H9 (cell line): ENCODE measurements at regions not wholly inside any gene's neighbourhood (a gene's known extent, or its start where the extent isn't known, plus 50 kb on each side); places are given as distances from the start of the nearest gene placed in this dataset.

Experiments
- DNase-seq: peaks from one replicate; pipeline ENCODE4 v3.0.0-alpha.2; 2017
- H2AFZ ChIP-seq: one replicate; pipeline ENCODE4 v1.6.1; 2013; ENCODE audit warnings: mild to moderate bottlenecking, low read length, control low read depth, moderate library complexity
- H2AK5ac ChIP-seq: 2 replicates; pipeline ENCODE4 v1.6.1; 2013; ENCODE audit warnings: low read length, control low read depth, mixed read lengths; ENCODE audit not compliant: insufficient read length
- H2BK120ac ChIP-seq: one replicate; pipeline ENCODE4 v1.6.1; 2013; ENCODE audit warnings: low read depth, mild to moderate bottlenecking, low read length, control low read depth, inconsistent platforms; ENCODE audit not compliant: poor library complexity, severe bottlenecking
- H2BK12ac ChIP-seq: 2 replicates; pipeline ENCODE4 v1.6.1; 2013; ENCODE audit warnings: low read length, control low read depth, mixed read lengths, low read depth; ENCODE audit not compliant: insufficient read length
- H2BK15ac ChIP-seq: 2 replicates; pipeline ENCODE4 v1.6.1; 2013; ENCODE audit warnings: low read depth, low read length, control low read depth
- H2BK20ac ChIP-seq: one replicate; pipeline ENCODE4 v1.6.1; 2013; ENCODE audit warnings: low read depth, mild to moderate bottlenecking, low read length, control low read depth, inconsistent platforms; ENCODE audit not compliant: poor library complexity, severe bottlenecking
- H2BK5ac ChIP-seq: 2 replicates; pipeline ENCODE4 v1.6.1; 2013; ENCODE audit warnings: low read length, control low read depth, mixed read lengths; ENCODE audit not compliant: insufficient read length
- H3K14ac ChIP-seq: 2 replicates; pipeline ENCODE4 v1.6.1; 2013; ENCODE audit warnings: low read length, control low read depth; ENCODE audit not compliant: insufficient read depth
- H3K18ac ChIP-seq: 2 replicates; pipeline ENCODE4 v1.6.1; 2013; ENCODE audit warnings: low read depth, mild to moderate bottlenecking, mixed read lengths, low read length, control low read depth; ENCODE audit not compliant: insufficient read length
- H3K23ac ChIP-seq: 2 replicates; pipeline ENCODE4 v1.6.1; 2013; ENCODE audit warnings: low read length, control low read depth, mixed read lengths, low read depth; ENCODE audit not compliant: insufficient read length
- H3K23me2 ChIP-seq: 2 replicates; pipeline ENCODE4 v1.6.1; 2013; ENCODE audit warnings: low read depth, mild to moderate bottlenecking, mixed read lengths, low read length, control low read depth; ENCODE audit not compliant: insufficient read length, poor library complexity, severe bottlenecking
- H3K27ac ChIP-seq: 2 replicates; pipeline ENCODE4 v1.5.1; 2013; ENCODE audit warnings: low read length, control low read depth, mixed read lengths, low read depth; ENCODE audit not compliant: insufficient read length
- H3K27me3 ChIP-seq: 2 replicates; pipeline ENCODE4 v1.6.1; 2013; ENCODE audit warnings: low read length, control low read depth, inconsistent platforms; ENCODE audit not compliant: insufficient read depth
- H3K4ac ChIP-seq: 2 replicates; pipeline ENCODE4 v1.6.1; 2013; ENCODE audit warnings: low read depth, mild to moderate bottlenecking, control low read depth, inconsistent platforms, low read length, moderate library complexity
- H3K4me1 ChIP-seq: 2 replicates; pipeline ENCODE4 v1.6.1; 2013; ENCODE audit warnings: low read length, control low read depth, inconsistent platforms; ENCODE audit not compliant: insufficient read depth
- H3K4me2 ChIP-seq: 2 replicates; pipeline ENCODE4 v1.6.1; 2013; ENCODE audit warnings: low read length, control low read depth, mixed read lengths; ENCODE audit not compliant: insufficient read length, insufficient read depth
- H3K56ac ChIP-seq: 2 replicates; pipeline ENCODE4 v1.6.1; 2013; ENCODE audit warnings: low read depth, mild to moderate bottlenecking, mixed read lengths, low read length, control low read depth; ENCODE audit not compliant: insufficient read length
- H3K79me1 ChIP-seq: 2 replicates; pipeline ENCODE4 v1.6.1; 2013; ENCODE audit warnings: low read depth, mild to moderate bottlenecking, moderate library complexity, low read length, control low read depth, inconsistent platforms; ENCODE audit not compliant: insufficient read depth, poor library complexity, severe bottlenecking
- H3K79me2 ChIP-seq: 2 replicates; pipeline ENCODE4 v1.6.1; 2013; ENCODE audit warnings: low read length, control low read depth, inconsistent platforms; ENCODE audit not compliant: insufficient read depth
- H3K9ac ChIP-seq: 2 replicates; pipeline ENCODE4 v1.6.1; 2013; ENCODE audit warnings: low read length, control low read depth, mixed read lengths; ENCODE audit not compliant: insufficient read length; ENCODE audit errors: extremely low read depth
- H3K9me3 ChIP-seq: one replicate; pipeline ENCODE4 v1.6.1; 2013; ENCODE audit warnings: low read depth, low read length, inconsistent platforms; ENCODE audit not compliant: control insufficient read depth
- H3T11ph ChIP-seq: one replicate; pipeline ENCODE4 v1.6.1; 2013; ENCODE audit warnings: mild to moderate bottlenecking, low read length, control low read depth, inconsistent platforms
- H4K20me1 ChIP-seq: one replicate; pipeline ENCODE4 v1.6.1; 2013; ENCODE audit not compliant: control insufficient read depth, insufficient read length, insufficient read depth
- H4K5ac ChIP-seq: 2 replicates; pipeline ENCODE4 v1.6.1; 2013; ENCODE audit warnings: low read depth, mild to moderate bottlenecking, mixed read lengths, low read length, control low read depth; ENCODE audit not compliant: insufficient read length
- H4K8ac ChIP-seq: replicated peaks from 2 replicates; pipeline ENCODE4 v1.6.1; 2013; ENCODE audit warnings: low read length, control low read depth, mixed read lengths, low read depth; ENCODE audit not compliant: insufficient read length
- H4K91ac ChIP-seq: 2 replicates; pipeline ENCODE4 v1.6.1; 2013; ENCODE audit warnings: low read depth, mild to moderate bottlenecking, moderate library complexity, mixed read lengths, low read length, control low read depth; ENCODE audit not compliant: insufficient read length
- H3K27ac Mint-ChIP-seq, 3 experiments: 2 replicates in 2 of 3; 3 replicates in 1 of 3; pipeline ENCODE4 v1.8.0; 2020 to 2021; ENCODE audit warnings: mixed read lengths in 3 of 3, mild to moderate bottlenecking in 1 of 3, moderate library complexity in 1 of 3
- H3K27me3 Mint-ChIP-seq: 2 replicates; pipeline ENCODE4 v1.8.0; 2021; ENCODE audit warnings: low read depth, mild to moderate bottlenecking, moderate library complexity, mixed read lengths
- H3K36me3 Mint-ChIP-seq, 3 experiments: 2 replicates in 2 of 3; 3 replicates in 1 of 3; pipeline ENCODE4 v1.8.0; 2020 to 2021; ENCODE audit warnings: low read depth in 3 of 3, mixed read lengths in 3 of 3; ENCODE audit not compliant: insufficient read depth in 1 of 3
- H3K4me1 Mint-ChIP-seq, 2 experiments: 2 replicates each; pipeline ENCODE4 v1.8.0; 2020; ENCODE audit warnings: mixed read lengths in 2 of 2
- H3K4me3 Mint-ChIP-seq, 2 experiments: 2 replicates in 1 of 2; 3 replicates in 1 of 2; pipeline ENCODE4 v1.8.0; 2020 to 2021; ENCODE audit warnings: mild to moderate bottlenecking in 2 of 2, mixed read lengths in 2 of 2, moderate library complexity in 1 of 2
- H3K9me3 Mint-ChIP-seq, 2 experiments: 2 replicates in 1 of 2; 3 replicates in 1 of 2; pipeline ENCODE4 v1.8.0; 2020; ENCODE audit warnings: mild to moderate bottlenecking in 2 of 2, mixed read lengths in 2 of 2, moderate library complexity in 1 of 2
- WGBS: extraction: QIAGEN DNeasy Blood & Tissue Kit; methylation state at CpG from one replicate; pipeline ENCODE4 v1.1.7; 2013; ENCODE audit warnings: missing lambda C conversion rate, low lambda C conversion rate, mixed read lengths; ENCODE audit not compliant: insufficient read length; ENCODE audit errors: extremely low coverage; 5-methylcytosine and 5-hydroxymethylcytosine counted together
- TF ChIP-seq, protein P1 (sequence below): fragments of 200-600 bp; sonication (generic); conservative IDR thresholded peaks from 3 replicates; pipeline ENCODE4 v1.8.0; 2021; ENCODE audit warnings: antibody characterized with exemption, mild to moderate bottlenecking

DNA sequence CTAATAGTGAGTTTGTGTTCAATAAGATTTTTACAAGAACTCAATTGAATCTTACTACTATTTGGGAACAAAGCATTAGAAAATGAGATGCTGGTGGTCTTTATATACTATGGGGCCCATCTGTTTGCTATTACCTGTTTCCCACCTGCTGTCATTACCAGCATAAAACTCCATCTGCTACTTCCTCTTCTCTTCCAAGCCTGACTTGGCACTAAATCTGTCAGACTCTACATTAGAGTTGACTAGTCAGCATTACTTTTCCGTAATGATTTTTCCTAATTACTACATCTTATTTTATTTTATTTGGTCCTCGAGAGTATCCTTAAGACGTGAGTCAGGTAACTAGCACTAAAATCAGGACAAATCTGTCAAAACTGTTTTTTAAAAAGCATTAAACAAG is 68.1 kb upstream of the KRR1 start:
- Histone ChIP-seq H3K9ac (no peak overlapping the region), H3K23ac (no peak overlapping the region), H2AFZ (no peak overlapping the region), H2BK15ac (no peak overlapping the region), H4K91ac (no peak overlapping the region), H3K27ac (no peak overlapping the region), H3K79me2 (no peaks in the 10 kb centered on the region), H3K9me3 (no peaks in the 10 kb centered on the region), H2BK120ac (no peak overlapping the region), H3K56ac (no peak overlapping the region), H3K4me1 (no peaks in the 10 kb centered on the region), H4K8ac (no peak overlapping the region), H3K23me2 (no peaks in the 10 kb centered on the region), H3K79me1 (no peaks in the 10 kb centered on the region), H3K18ac (no peak overlapping the region), H2BK12ac (no peak overlapping the region), H2BK20ac (no peak overlapping the region), H3K27me3 (no peaks in the 10 kb centered on the region), H4K20me1 (no peaks in the 10 kb centered on the region), H3K4me2 (no peak overlapping the region), H4K5ac (no peak overlapping the region), H3K4ac (no peak overlapping the region), H3T11ph (no peak overlapping the region), H2AK5ac (no peak overlapping the region), H2BK5ac (no peak overlapping the region), H3K14ac (no peak overlapping the region)
- no peak for DNase-seq
- WGBS = no CpG with 5 or more reads among the region's 3 CpGs
- H3K36me3 Mint-ChIP-seq = no peaks in the 10 kb centered on the region
- H3K4me3 Mint-ChIP-seq = no peak overlapping the region
- H3K4me1 Mint-ChIP-seq = peaks cover 11% of the 10 kb centered on the region in 2 experiments
- no peaks in the 10 kb centered on the region for H3K27me3 Mint-ChIP-seq
- H3K9me3 Mint-ChIP-seq = no peaks in the 10 kb centered on the region
- TF ChIP-seq, protein P1, sequence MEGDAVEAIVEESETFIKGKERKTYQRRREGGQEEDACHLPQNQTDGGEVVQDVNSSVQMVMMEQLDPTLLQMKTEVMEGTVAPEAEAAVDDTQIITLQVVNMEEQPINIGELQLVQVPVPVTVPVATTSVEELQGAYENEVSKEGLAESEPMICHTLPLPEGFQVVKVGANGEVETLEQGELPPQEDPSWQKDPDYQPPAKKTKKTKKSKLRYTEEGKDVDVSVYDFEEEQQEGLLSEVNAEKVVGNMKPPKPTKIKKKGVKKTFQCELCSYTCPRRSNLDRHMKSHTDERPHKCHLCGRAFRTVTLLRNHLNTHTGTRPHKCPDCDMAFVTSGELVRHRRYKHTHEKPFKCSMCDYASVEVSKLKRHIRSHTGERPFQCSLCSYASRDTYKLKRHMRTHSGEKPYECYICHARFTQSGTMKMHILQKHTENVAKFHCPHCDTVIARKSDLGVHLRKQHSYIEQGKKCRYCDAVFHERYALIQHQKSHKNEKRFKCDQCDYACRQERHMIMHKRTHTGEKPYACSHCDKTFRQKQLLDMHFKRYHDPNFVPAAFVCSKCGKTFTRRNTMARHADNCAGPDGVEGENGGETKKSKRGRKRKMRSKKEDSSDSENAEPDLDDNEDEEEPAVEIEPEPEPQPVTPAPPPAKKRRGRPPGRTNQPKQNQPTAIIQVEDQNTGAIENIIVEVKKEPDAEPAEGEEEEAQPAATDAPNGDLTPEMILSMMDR = no peak
- H3K27ac Mint-ChIP-seq = no peak overlapping the region
